ENCODE measurements at regions not wholly inside any gene's neighbourhood (a gene's known extent, or its start where the extent isn't known, plus 50 kb on each side); places are given as distances from the start of the nearest gene placed in this dataset.

DNA sequence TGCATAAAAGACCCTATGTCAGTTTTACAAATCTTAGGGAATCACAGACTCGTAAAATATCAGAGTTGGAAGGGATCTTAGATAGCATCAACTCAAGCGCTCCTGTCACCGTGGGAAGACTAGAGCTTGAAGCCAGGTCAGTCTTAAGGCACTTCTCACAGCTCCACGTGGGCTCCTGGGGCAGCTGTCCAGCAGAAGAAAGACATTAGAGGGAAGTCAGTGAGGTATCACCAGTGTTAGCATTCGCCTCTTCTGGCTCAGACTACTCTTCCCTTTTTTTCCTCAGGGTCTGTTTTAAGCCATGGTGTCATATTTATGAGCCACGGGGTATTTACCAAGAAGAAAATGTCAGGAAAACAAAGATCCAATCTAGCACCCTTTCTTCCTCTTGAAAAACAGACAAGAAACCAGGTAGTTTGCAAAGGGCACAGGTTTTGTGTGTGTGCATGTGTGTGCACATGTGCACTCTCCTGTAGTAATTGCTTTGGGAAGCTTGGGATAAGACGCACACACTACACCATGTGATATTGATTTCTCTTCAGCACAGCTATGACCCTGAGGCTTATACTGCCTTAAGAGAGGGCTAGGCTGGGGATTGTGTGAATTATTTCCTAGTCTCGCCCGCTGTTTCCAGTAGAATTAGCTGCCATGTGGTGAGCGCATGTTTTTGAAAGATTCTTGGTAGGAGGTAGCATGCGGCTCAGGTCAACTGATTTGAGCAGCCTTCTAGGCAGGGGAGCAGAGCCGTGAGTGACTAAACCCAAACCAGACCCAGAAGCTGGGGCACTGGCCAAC is 61.0 kb upstream of the ELAC2 start:
- DNase-seq = peak in 1 of 14 donors; percentile 13

DNA sequence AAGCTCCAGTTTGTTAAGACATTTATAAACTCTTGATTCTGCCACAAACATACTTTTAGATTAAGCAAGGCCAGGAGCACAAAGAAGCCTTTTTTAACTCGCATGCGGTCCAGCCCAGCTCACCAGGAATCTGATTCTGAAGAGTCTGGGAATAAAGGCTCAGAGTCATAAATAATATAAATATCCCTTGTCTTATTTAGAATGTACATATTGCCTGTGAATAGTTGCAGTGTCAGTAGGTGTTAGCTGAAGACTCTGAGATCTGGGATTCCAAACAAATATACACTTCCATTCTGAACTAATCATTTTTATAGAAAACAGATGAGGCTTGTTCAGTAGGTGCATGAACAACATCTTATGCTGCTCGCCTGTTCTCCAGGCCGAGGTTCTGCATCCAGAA is 59.1 kb upstream of the ELAC2 start:
- DNase-seq = no peak

DNA sequence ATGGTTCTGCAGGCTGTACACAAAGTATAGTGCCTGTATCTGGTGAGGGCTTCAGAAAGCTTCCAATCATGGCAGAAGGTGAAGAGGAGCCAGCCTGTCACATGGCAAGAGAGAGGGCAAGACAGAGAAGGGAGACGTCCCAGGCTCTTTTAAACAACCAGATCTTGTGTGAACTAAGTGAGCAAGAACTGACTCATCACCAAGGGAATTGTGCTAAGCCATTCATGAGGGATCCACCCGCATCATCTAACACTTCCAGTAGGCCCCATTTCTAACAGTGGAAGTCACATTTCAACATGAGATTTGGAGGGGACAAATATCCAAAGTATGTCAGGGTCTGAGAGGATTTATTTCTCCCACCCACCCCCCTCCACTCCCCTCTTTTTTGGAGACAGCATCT is 56.2 kb upstream of the ELAC2 start:
- no peak for DNase-seq

DNA sequence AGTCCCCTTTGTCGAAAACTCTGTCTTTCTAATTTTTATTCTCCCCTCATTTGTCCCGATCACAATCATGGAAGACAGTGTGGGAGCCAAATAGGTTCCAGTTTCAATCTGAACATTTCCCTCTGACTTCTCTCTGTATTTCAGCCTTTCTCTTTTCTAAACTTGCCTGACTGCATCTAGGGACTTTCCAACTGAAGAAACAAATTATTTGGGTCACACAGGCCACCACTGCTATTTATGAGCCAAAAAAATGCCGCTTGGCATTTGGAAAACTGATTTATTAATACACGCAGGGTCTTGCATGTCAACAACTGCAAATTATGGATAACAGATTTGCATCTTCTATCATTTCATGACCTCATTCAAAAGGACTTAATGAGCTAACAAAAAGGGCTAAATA is 55.2 kb upstream of the ELAC2 start:
- no peak for DNase-seq

DNA sequence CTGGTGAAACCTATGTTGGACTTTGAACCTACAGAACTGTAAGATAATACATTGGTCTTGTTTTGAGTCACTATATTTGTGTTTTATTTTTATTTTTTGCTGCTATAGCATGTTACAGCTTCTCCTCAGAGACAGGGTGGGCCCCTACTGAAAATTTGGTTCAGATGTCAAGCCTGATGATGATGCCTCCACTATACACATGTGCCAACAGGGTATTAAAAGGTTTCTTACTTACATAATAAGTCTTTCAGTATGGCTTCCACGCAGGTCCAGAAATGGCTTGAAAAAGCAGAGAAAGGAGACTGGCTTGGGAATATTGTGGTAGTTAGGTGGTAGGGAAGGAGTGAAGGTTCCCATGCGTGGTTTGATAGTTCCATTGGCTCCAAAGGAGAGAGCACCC is 52.9 kb upstream of the ELAC2 start:
- no peak for DNase-seq

DNA sequence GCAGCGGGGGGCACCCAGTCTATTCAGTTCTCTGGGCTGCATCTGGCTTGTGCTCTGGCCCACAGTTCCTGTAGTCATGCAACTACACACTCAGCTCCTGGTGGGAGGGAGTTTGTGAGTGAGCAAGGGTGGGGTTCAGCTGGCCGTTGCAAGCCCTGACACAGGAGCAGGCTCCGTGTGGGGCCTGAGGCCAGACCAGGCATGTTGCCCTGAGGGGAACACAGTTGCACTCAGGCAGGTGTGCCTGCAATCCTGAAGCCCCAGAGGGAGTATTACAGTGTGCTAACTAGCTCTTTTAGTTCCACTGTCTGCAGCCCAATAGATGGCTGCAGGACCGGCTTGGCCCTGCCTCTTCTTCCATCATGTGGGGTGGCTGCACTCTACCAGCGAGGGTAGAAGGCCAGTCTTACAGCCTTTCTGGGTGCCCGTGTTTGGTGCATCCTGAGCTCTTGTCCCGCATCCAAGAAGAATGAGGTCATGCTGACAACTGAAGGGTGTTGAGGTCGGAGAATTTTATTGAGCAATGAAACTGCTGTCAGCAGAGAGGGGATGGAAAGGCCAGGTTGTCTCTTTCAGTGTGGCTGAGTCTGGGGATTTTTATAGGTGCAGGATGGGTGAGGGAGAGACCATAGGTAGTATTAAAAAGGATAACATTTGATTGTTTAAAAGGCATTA is 49.9 kb upstream of the ELAC2 start:
- no peak for DNase-seq

Measured in C1 segment of cervical spinal cord (tissue), 14 donors.